ENCODE measurements at regions not wholly inside any gene's neighbourhood (a gene's known extent, or its start where the extent isn't known, plus 50 kb on each side); places are given as distances from the start of the nearest gene placed in this dataset.

GRCh38 chr1:224486801-224487583, 52.4 kb upstream of the WDR26 start:
- Histone ChIP-seq H3K4me1 (ENCODE audit: insufficient read depth, low read length) (peaks cover 5% of the 10 kb centered on the region), H3K4me3 (ENCODE audit: insufficient read depth, low read length) (no peak overlapping the region), H3K36me3 (ENCODE audit: insufficient read depth, low read length) (no peaks in the 10 kb centered on the region), H3K27ac (ENCODE audit: low read depth, low read length) (no peak overlapping the region), H4K20me1 (ENCODE audit: insufficient read depth, low read length) (no peaks in the 10 kb centered on the region), H3K9me3 (ENCODE audit: low read depth, low read length) (no peaks in the 10 kb centered on the region), H3K4me2 (ENCODE audit: insufficient read depth, low read length) (no peak overlapping the region), H3K79me2 (ENCODE audit: insufficient read depth, low read length) (no peaks in the 10 kb centered on the region), H3K27me3 (ENCODE audit: insufficient read depth, low read length) (no peaks in the 10 kb centered on the region), H2AFZ (ENCODE audit: low read length) (no peak overlapping the region)
- TF ChIP-seq CTCF (IDR thresholded peaks at IDR 0.05; ENCODE audit: extremely low read depth, low read depth, low read length): no peak
- no peak for DNase-seq (ENCODE audit: insufficient read length, low spot score, missing footprints)

DNA sequence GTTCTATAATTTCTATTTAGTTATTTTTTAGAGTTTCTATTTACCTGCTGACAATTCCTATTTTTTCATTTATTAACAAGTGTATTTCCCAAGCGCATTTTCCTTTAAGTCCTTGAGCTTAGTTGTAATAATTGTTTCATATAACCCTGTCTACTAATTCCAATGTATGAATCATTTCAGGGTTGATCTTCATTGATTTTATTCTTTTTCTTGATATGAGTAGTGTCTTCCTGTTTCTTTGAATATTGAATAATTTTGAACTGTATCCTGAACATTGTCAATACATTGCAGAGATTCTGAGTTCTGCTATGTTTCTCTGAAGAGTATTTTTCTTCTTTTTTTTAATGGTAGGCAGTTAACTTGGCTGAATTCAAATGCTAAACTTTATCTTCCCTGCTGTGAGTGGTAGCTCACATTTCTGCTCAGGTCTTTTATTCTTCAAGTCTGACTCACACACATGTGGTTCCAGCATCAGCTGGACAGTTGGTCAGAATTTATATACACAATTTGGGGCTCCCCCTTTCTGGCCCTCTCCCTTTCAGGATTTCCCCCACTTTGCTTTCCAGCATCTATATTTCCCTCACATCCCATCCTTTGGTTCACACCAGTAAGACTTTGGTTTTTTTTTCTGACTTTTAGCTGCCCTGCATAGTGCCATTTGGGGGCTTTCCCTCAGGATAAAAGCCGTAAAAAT, 54.4 kb upstream of the WDR26 start:
- DNase-seq (ENCODE audit: insufficient read length, low spot score, missing footprints): no peak
- no peaks in the 10 kb centered on the region for H3K27me3 ChIP-seq (ENCODE audit: insufficient read depth, low read length)
- no peaks in the 10 kb centered on the region for H3K9me3 ChIP-seq (ENCODE audit: low read depth, low read length)
- H3K27ac ChIP-seq (ENCODE audit: low read depth, low read length): peak overlapping the region; percentile 2
- peaks cover 5% of the 10 kb centered on the region for H3K4me1 ChIP-seq (ENCODE audit: insufficient read depth, low read length)
- TF ChIP-seq CTCF (IDR thresholded peaks at IDR 0.05; ENCODE audit: extremely low read depth, low read depth, low read length): no peak
- no peaks in the 10 kb centered on the region for H3K79me2 ChIP-seq (ENCODE audit: insufficient read depth, low read length)
- no peaks in the 10 kb centered on the region for H3K36me3 ChIP-seq (ENCODE audit: insufficient read depth, low read length)
- H2AFZ ChIP-seq (ENCODE audit: low read length): no peak overlapping the region
- no peak overlapping the region for H3K4me2 ChIP-seq (ENCODE audit: insufficient read depth, low read length)
- H3K4me3 ChIP-seq (ENCODE audit: insufficient read depth, low read length): no peak overlapping the region
- no peaks in the 10 kb centered on the region for H4K20me1 ChIP-seq (ENCODE audit: insufficient read depth, low read length)

DNA sequence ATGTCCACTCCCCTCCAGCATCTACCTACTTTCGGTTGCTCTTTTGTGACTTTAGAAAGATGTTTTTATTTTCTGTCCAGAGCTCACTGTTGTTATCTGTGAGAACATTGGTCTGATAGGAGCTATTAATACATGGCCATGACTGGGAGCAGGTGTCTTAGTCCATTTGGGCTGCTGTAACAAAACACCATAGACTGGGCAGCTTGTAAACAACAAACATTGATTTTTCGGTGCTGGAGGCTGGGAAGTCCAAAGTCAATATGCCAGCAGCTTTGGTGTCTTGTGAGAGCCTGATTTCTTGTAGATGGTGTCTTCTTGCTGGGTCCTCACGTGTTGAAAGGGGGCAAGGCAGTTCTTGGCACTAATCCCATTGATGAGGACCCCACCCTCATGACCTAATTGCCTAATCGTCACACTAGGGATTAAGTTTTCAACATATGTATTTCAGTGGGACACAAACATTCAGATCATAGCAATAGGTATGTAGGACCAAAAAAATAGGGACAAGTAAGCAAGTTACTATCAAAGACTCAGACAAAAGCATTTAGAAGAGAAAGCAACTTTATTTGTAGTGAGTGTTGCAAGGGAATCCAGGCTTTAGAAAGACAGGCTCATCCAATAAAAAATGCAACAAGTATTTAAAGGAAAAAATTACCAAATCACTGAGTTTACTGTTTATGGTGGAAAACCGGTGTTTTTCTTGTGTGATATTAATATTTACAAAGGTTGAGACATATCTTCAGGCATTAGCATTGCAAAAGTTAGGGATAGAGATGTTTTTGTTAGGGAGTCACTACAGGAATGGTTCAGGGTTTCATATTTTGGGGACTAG, 55.2 kb upstream of the WDR26 start:
- H3K36me3 ChIP-seq (ENCODE audit: insufficient read depth, low read length): no peaks in the 10 kb centered on the region
- H3K27me3 ChIP-seq (ENCODE audit: insufficient read depth, low read length): no peaks in the 10 kb centered on the region
- no peaks in the 10 kb centered on the region for H4K20me1 ChIP-seq (ENCODE audit: insufficient read depth, low read length)
- H3K79me2 ChIP-seq (ENCODE audit: insufficient read depth, low read length): no peaks in the 10 kb centered on the region
- no peak for TF ChIP-seq CTCF (IDR thresholded peaks at IDR 0.05; ENCODE audit: extremely low read depth, low read depth, low read length)
- H2AFZ ChIP-seq (ENCODE audit: low read length): no peak overlapping the region
- H3K4me1 ChIP-seq (ENCODE audit: insufficient read depth, low read length): peaks cover 5% of the 10 kb centered on the region
- H3K4me2 ChIP-seq (ENCODE audit: insufficient read depth, low read length): no peak overlapping the region
- no peak overlapping the region for H3K4me3 ChIP-seq (ENCODE audit: insufficient read depth, low read length)
- H3K9me3 ChIP-seq (ENCODE audit: low read depth, low read length): no peaks in the 10 kb centered on the region
- peak overlapping the region; percentile 2 for H3K27ac ChIP-seq (ENCODE audit: low read depth, low read length)
- no peak for DNase-seq (ENCODE audit: insufficient read length, low spot score, missing footprints)

All from osteoblast (primary cell).